Immature natural killer cell (primary cell): ENCODE measurements at regions not wholly inside any gene's neighbourhood (a gene's known extent, or its start where the extent isn't known, plus 50 kb on each side); places are given as distances from the start of the nearest gene placed in this dataset.

Experiments
- DNase-seq, 3 donors: peaks; one replicate each; pipeline ENCODE4 v3.0.0; 2022; ENCODE audit warnings: mixed read lengths in 1 of 3
- H3K27ac Mint-ChIP-seq, 6 donors: one replicate each; pipeline ENCODE4 v1.8.0; 2020; ENCODE audit warnings: mixed read lengths in 6 of 6, mild to moderate bottlenecking in 5 of 6, inconsistent platforms in 4 of 6, moderate library complexity in 3 of 6
- H3K27me3 Mint-ChIP-seq, 3 donors: one replicate each; pipeline ENCODE4 v1.8.0; 2020 to 2021; ENCODE audit warnings: low read depth in 3 of 3, mild to moderate bottlenecking in 3 of 3, mixed read lengths in 3 of 3, moderate library complexity in 3 of 3, inconsistent platforms in 1 of 3
- H3K36me3 Mint-ChIP-seq, 3 donors: one replicate each; pipeline ENCODE4 v1.8.0; 2020; ENCODE audit warnings: mixed read lengths in 3 of 3, inconsistent platforms in 2 of 3, mild to moderate bottlenecking in 2 of 3
- H3K4me1 Mint-ChIP-seq, 2 donors: one replicate each; pipeline ENCODE4 v1.8.0; 2020; ENCODE audit warnings: inconsistent platforms in 2 of 2, mild to moderate bottlenecking in 2 of 2, mixed read lengths in 2 of 2, moderate library complexity in 1 of 2
- H3K4me3 Mint-ChIP-seq, 5 donors: one replicate each; pipeline ENCODE4 v1.8.0; 2020; ENCODE audit warnings: mild to moderate bottlenecking in 5 of 5, mixed read lengths in 5 of 5, inconsistent platforms in 3 of 5, moderate library complexity in 3 of 5
- H3K9me3 Mint-ChIP-seq, 6 donors: one replicate each; pipeline ENCODE4 v1.8.0; 2020; ENCODE audit warnings: mild to moderate bottlenecking in 6 of 6, mixed read lengths in 6 of 6, inconsistent platforms in 4 of 6, moderate library complexity in 3 of 6

DNA sequence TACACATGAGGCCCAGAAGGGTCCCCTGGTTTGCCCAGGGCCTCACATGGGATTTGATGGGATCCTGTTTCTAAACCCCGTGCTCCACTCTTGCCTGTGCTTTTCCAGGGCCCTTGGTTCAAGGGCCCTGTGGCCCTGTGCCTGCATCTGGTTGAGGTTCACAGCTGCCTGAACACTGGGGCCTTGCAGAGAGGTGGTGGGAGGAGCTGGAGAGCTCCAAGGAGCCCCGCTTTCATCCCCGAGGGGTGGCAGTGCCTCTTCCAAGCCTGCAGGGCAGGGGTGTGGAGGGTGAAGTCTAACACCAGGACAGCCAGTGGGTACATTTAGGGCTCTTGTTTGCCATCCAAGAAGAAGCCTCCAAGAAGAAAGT is 82.3 kb downstream of the GLI2 start:
- H3K27me3 Mint-ChIP-seq: no peaks in the 10 kb centered on the region

GRCh38 chr2:120818441-120818920 is 82.8 kb downstream of the GLI2 start:
- no peak for DNase-seq

More for the DNA sequence above, 82.3 kb downstream of the GLI2 start:
- no peak for DNase-seq
- Mint-ChIP-seq H3K4me1 (no peaks in the 10 kb centered on the region), H3K4me3 (no peak overlapping the region), H3K27ac (no peak overlapping the region), H3K36me3 (no peaks in the 10 kb centered on the region), H3K9me3 (no peaks in the 10 kb centered on the region)

GRCh38 chr2:120819720-120820210 is 84.1 kb downstream of the GLI2 start:
- no peaks in the 10 kb centered on the region for H3K4me1 Mint-ChIP-seq
- H3K9me3 Mint-ChIP-seq: no peaks in the 10 kb centered on the region
- no peaks in the 10 kb centered on the region for H3K36me3 Mint-ChIP-seq
- no peak for DNase-seq
- peaks cover 0 to 2% (median 0%) of the 10 kb centered on the region in 3 donors for H3K27me3 Mint-ChIP-seq
- no peak overlapping the region for H3K4me3 Mint-ChIP-seq
- no peak overlapping the region for H3K27ac Mint-ChIP-seq

More at GRCh38 chr2:120818441-120818920, 82.8 kb downstream of the GLI2 start:
- Mint-ChIP-seq H3K27me3 (peaks cover 0 to 2% (median 0%) of the 10 kb centered on the region in 3 donors), H3K36me3 (no peaks in the 10 kb centered on the region), H3K4me3 (no peak overlapping the region), H3K27ac (no peak overlapping the region), H3K9me3 (no peaks in the 10 kb centered on the region), H3K4me1 (no peaks in the 10 kb centered on the region)

DNA sequence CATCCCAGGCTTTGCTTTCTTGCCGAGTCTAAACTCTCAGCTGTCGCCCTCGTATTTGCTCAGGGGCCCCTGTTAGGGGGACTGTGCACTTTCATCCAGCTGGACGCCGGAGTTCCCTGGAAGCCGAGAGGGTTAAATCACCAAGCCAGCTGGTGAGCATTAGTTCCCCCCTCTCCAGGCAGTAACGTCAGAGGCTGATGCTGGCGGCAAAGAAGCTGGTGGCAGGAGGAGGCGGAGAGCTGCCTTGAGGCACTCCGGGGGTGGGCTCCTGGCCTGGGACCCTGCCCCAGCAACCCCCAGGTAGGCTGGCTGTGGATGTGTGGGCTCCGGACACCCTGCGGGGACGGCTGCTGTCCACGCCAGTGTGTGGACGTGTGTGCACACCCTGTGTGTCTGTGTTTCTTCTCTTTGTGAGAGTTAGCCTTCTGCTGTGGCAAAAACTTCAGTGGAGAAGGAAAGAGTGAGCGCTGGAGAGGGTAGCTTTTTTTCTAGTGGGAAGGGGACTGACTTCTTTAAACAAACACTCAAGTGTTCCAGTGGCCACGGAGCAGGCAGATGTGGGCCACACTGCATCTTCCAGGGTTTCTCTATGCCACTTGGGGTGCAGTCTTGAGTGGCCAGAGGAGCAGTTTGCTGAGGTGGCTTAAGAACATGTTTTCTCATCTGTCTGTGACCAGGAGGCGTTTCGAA is 84.7 kb downstream of the GLI2 start:
- Mint-ChIP-seq H3K27me3 (peaks cover 0 to 2% (median 0%) of the 10 kb centered on the region in 3 donors), H3K4me1 (no peaks in the 10 kb centered on the region), H3K9me3 (no peaks in the 10 kb centered on the region), H3K27ac (no peak overlapping the region), H3K36me3 (no peaks in the 10 kb centered on the region), H3K4me3 (no peak overlapping the region)
- DNase-seq: no peak

GRCh38 chr2:120820953-120821279 is 85.2 kb downstream of the GLI2 start:
- no peak overlapping the region for H3K27ac Mint-ChIP-seq
- H3K4me3 Mint-ChIP-seq: no peak overlapping the region
- H3K9me3 Mint-ChIP-seq: no peaks in the 10 kb centered on the region
- H3K36me3 Mint-ChIP-seq: no peaks in the 10 kb centered on the region
- no peak for DNase-seq
- peaks cover 0 to 2% (median 0%) of the 10 kb centered on the region in 3 donors for H3K27me3 Mint-ChIP-seq
- no peaks in the 10 kb centered on the region for H3K4me1 Mint-ChIP-seq

DNA sequence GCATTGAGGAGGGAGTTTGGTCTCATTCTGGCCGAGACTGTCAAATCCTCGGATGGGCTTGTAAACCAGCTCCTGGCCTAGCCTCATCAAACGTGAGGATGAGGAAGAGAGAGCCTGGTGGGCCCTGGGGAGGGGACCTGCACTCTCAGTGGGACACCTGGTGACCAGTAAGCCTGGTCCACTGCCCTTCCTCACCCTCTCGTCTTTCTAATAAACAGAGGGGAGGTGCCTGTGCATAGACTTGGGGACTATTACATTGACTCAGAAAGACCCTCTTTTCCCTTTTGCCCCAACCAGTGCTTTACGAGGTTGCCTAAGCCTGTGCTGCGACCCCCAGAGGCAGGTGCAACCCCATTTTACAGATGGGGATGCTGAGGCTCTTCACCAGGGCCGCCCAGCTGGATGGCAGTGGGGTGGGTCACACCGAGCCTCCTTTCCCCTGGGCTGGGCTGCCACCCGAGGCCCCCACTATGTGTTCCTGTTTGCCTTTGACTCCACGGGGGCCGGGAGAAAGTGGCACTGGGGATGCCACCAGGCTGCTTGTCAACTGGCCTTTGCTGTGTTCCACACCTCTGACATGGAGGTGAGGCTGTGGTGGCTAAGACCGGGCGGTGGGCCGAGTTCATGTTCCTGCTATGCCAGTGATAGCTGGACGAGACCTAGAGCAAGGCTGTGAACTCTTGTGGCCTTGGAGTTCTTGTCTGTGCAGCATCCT is 85.9 kb downstream of the GLI2 start:
- no peak for DNase-seq
- Mint-ChIP-seq H3K4me3 (no peak overlapping the region), H3K9me3 (no peaks in the 10 kb centered on the region), H3K36me3 (no peaks in the 10 kb centered on the region), H3K27me3 (peaks cover 0 to 2% (median 0%) of the 10 kb centered on the region in 3 donors), H3K4me1 (no peaks in the 10 kb centered on the region), H3K27ac (no peak overlapping the region)

GRCh38 chr2:120822933-120823332 is 87.3 kb downstream of the GLI2 start:
- Mint-ChIP-seq H3K4me3 (no peak overlapping the region), H3K9me3 (no peaks in the 10 kb centered on the region), H3K36me3 (no peaks in the 10 kb centered on the region), H3K27ac (no peak overlapping the region), H3K4me1 (no peaks in the 10 kb centered on the region), H3K27me3 (peaks cover 0 to 5% (median 0%) of the 10 kb centered on the region in 3 donors)
- no peak for DNase-seq

- Mint-ChIP-seq H3K9me3 (no peaks in the 10 kb centered on the region), H3K36me3 (no peaks in the 10 kb centered on the region), H3K27ac (no peak overlapping the region), H3K4me3 (no peak overlapping the region), H3K4me1 (no peaks in the 10 kb centered on the region), H3K27me3 (peaks cover 0 to 5% (median 0%) of the 10 kb centered on the region in 3 donors)
- no peak for DNase-seq
These were observed 87.9 kb downstream of the GLI2 start for GRCh38 chr2:120823551-120823950.

DNA sequence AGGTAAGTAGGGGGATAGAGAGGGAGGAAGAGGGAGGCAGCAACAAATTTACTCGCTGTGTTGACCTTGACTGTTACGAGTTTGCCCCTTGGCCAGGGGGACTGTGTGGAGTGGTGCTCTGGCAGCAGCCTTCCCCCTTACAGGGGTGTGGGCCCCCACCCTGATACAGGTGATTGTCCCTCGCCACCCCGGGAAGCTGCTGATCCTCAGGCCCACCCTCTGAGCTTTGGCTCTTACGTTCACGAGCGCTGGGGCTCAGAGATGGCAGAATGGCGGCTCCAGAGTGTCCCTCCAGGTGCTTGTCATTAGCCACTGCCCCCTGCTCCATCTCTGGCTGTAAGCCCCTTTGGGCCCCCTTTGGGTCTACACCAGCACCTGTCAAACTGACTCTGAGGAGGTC is 88.6 kb downstream of the GLI2 start:
- Mint-ChIP-seq H3K27me3 (peaks cover 1 to 5% (median 1%) of the 10 kb centered on the region in 3 donors), H3K27ac (no peak overlapping the region), H3K4me3 (no peak overlapping the region), H3K4me1 (no peaks in the 10 kb centered on the region), H3K36me3 (no peaks in the 10 kb centered on the region), H3K9me3 (no peaks in the 10 kb centered on the region)
- DNase-seq: no peak

GRCh38 chr2:120825370-120826259 is 89.9 kb downstream of the GLI2 start:
- no peaks in the 10 kb centered on the region for H3K9me3 Mint-ChIP-seq
- H3K4me3 Mint-ChIP-seq: no peak overlapping the region
- peaks cover 1 to 5% (median 1%) of the 10 kb centered on the region in 3 donors for H3K27me3 Mint-ChIP-seq
- DNase-seq: no peak
- H3K4me1 Mint-ChIP-seq: no peaks in the 10 kb centered on the region
- no peaks in the 10 kb centered on the region for H3K36me3 Mint-ChIP-seq
- no peak overlapping the region for H3K27ac Mint-ChIP-seq

DNA sequence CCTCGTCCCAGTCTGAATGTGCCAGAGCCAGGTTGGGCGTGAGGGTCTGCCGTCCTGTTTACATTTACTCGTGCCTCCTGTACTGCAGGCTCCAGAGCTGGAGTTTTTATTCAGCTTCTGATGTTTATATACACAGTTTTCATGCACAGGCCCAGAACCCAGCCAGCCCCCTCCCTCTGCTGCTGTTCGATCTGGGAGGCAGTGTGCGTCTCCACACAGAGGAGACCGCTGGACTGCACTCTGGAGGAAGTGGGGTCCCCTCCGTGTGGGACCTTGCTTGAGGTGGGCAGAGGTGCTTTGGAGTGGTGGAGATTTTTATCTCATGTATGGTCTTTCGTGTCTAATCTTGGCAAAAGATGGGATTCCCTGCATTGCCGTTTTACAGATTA is 90.6 kb downstream of the GLI2 start:
- Mint-ChIP-seq H3K27ac (no peak overlapping the region), H3K4me1 (no peaks in the 10 kb centered on the region), H3K27me3 (peaks cover 1 to 5% (median 1%) of the 10 kb centered on the region in 3 donors), H3K9me3 (no peaks in the 10 kb centered on the region), H3K4me3 (no peak overlapping the region), H3K36me3 (no peaks in the 10 kb centered on the region)
- DNase-seq: no peak

DNA sequence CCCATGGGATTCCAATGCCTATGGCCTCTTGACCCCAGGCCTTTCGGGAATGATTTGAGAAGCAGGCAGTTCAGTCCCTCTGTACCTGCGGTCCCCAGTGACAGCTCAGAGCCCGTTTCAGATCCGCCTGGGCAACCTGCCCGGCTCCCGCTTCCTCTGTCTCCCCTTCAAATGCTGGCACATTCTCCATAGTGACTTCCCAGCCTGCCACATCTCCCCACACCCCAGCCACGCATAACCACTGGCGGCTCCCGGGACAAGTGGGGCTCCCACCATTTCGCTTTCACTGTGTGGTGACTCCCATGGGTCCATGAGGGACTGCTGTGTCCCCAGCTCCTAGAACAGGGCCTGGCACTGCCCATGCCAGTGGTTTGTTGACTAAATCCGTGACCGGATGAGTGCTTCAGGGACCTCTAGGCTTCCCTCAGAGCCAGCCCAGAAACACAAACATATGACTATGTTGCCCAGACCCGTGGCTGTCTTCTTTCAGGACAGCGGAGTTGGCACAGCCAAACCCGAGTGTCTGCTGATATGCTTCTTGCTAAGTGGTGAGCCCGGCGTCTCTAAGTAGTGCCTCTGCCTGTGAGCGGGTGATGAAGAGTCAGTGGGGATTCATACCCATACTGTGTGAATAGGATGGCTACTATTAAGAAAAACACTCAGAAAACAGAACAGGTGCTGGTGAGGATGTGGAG is 91.2 kb downstream of the GLI2 start:
- Mint-ChIP-seq H3K36me3 (no peaks in the 10 kb centered on the region), H3K27me3 (peaks cover 1 to 5% (median 1%) of the 10 kb centered on the region in 3 donors), H3K4me1 (no peaks in the 10 kb centered on the region), H3K9me3 (no peaks in the 10 kb centered on the region), H3K27ac (no peak overlapping the region), H3K4me3 (no peak overlapping the region)
- no peak for DNase-seq

GRCh38 chr2:120828066-120828465 is 92.4 kb downstream of the GLI2 start:
- no peak overlapping the region for H3K4me3 Mint-ChIP-seq
- H3K27me3 Mint-ChIP-seq: peaks cover 1 to 5% (median 4%) of the 10 kb centered on the region in 3 donors
- no peaks in the 10 kb centered on the region for H3K9me3 Mint-ChIP-seq
- DNase-seq: no peak
- no peaks in the 10 kb centered on the region for H3K36me3 Mint-ChIP-seq
- no peak overlapping the region for H3K27ac Mint-ChIP-seq
- no peaks in the 10 kb centered on the region for H3K4me1 Mint-ChIP-seq
